Duodenal mucosa (tissue), 2 donors: ENCODE measurements at regions not wholly inside any gene's neighbourhood (a gene's known extent, or its start where the extent isn't known, plus 50 kb on each side); places are given as distances from the start of the nearest gene placed in this dataset.
"Not testable (repeated sequence)": the region's sequence is repeated elsewhere in the genome, so short reads cannot be mapped to it uniquely, and the experiment has no call there.

ENCODE experiments used
- H3K27ac ChIP-seq: one replicate; pipeline ENCODE4 v1.7.0; 2013; ENCODE audit warnings: low read depth, low read length
- H3K27me3 ChIP-seq, 2 donors: one replicate each; pipeline ENCODE4 v1.7.0; 2013; ENCODE audit warnings: low read length in 2 of 2, control low read depth in 1 of 2; ENCODE audit not compliant: insufficient read depth in 2 of 2, control insufficient read depth in 1 of 2
- H3K36me3 ChIP-seq, 2 donors: one replicate each; pipeline ENCODE4 v1.7.0; 2013; ENCODE audit warnings: low read length in 2 of 2, control low read depth in 1 of 2; ENCODE audit not compliant: insufficient read depth in 2 of 2, control insufficient read depth in 1 of 2
- H3K4me1 ChIP-seq, 2 donors: one replicate each; pipeline ENCODE4 v1.7.0; 2013; ENCODE audit warnings: low read length in 2 of 2, control low read depth in 1 of 2; ENCODE audit not compliant: insufficient read depth in 2 of 2, control insufficient read depth in 1 of 2
- H3K4me3 ChIP-seq, 2 donors: one replicate each; pipeline ENCODE4 v1.7.0; 2013; ENCODE audit warnings: low read length in 2 of 2, low read depth in 1 of 2
- H3K9ac ChIP-seq, 2 donors: one replicate each; pipeline ENCODE4 v1.7.0; 2013; ENCODE audit warnings: low read length in 2 of 2, low read depth in 1 of 2
- H3K9me3 ChIP-seq, 2 donors: one replicate each; pipeline ENCODE4 v1.7.0; 2013; ENCODE audit warnings: low read length in 2 of 2, control low read depth in 1 of 2; ENCODE audit not compliant: control insufficient read depth in 1 of 2

DNA sequence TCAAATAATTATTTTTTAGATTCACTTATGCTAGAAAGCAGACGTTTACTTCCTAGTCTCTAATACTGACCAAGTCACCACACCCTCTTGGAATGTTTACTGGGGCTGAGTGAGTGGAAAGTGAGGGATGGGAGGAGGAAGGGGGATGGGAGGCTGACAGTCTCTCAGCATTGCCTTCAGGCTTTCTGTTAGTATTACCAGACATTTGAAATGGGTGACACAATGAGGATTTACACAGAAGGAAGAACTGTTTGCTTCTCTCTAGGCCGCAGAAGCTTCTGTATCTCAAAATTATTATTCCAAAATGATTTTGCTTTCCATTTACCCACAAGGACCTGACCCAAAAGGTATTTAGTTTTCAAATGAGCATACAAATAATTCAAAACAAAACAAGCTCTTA, 232.8 kb upstream of the ZNF608 start:
- Histone ChIP-seq H3K9ac (no peak overlapping the region), H3K27ac (no peak overlapping the region), H3K36me3 (no peaks in the 10 kb centered on the region), H3K27me3 (no peaks in the 10 kb centered on the region), H3K9me3 (peaks cover 0 to 3% of the 10 kb centered on the region in 2 donors), H3K4me3 (no peak overlapping the region), H3K4me1 (peaks cover 13 to 25% of the 10 kb centered on the region in 2 donors)

DNA sequence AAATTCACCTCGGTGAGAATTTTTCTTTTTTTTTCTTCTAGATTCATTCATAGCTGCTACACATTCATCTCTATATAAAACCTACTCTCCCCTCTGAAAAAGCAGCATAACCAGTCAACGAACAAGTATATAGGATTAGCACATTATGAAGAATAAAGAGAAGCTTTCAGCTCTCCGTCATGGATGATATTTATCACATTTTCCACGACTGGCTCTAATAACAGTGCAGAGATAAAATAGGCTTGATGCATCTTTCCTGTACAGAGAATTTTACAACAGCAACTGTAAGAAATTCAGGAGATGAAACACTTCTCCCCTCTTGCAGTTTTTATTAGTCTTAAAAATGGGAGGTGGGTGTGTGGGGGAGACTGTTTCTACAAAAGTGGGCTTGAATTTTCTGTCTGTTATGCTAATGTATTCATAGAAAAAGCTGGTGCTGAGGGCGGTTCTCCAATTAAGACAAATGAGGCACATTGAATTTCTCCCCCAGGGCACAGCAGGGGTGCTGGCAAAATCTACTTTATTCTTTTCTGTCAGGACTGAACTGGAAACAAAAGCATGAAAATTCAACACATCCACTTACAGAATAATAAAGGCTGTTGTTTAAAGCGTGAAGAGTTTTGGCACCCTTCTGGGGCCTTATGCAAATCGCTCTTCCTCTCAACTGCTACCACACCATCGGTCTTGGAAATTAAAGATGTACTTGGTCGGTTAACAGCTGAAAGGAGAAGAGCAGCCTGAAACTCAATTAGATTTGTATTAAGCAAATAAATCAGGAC, 233.9 kb upstream of the ZNF608 start:
- no peak overlapping the region for H3K4me3 ChIP-seq
- peaks cover 0 to 3% of the 10 kb centered on the region in 2 donors for H3K9me3 ChIP-seq
- no peak overlapping the region for H3K9ac ChIP-seq
- H3K27ac ChIP-seq, result no peak overlapping the region
- H3K4me1 ChIP-seq, result peaks cover 13 to 25% of the 10 kb centered on the region in 2 donors
- no peaks in the 10 kb centered on the region for H3K27me3 ChIP-seq
- H3K36me3 ChIP-seq, result no peaks in the 10 kb centered on the region

DNA sequence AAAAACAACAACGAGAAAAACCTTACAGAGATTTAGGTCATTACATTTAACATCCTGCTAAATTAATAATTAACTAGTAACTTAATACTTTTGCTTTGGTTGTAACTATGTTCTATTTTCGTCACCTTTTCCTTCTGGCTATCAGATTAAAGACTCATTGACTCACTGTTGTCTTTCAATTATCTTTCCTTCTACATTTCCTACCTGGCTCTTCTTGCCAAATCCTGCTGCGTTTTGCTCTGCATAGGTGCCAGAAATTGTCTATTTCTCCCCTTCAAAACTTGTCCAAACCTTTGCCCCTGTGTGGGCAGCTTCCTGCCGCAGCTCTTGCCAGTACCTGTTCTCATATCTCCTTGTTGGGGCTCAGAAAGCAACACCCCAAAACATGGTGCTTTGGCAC, 235.5 kb upstream of the ZNF608 start:
- Histone ChIP-seq H3K27me3 (no peaks in the 10 kb centered on the region), H3K4me3 (no peak overlapping the region), H3K9ac (no peak overlapping the region), H3K4me1 (peaks cover 13 to 25% of the 10 kb centered on the region in 2 donors), H3K9me3 (peaks cover 0 to 3% of the 10 kb centered on the region in 2 donors), H3K27ac (no peak overlapping the region), H3K36me3 (no peaks in the 10 kb centered on the region)

DNA sequence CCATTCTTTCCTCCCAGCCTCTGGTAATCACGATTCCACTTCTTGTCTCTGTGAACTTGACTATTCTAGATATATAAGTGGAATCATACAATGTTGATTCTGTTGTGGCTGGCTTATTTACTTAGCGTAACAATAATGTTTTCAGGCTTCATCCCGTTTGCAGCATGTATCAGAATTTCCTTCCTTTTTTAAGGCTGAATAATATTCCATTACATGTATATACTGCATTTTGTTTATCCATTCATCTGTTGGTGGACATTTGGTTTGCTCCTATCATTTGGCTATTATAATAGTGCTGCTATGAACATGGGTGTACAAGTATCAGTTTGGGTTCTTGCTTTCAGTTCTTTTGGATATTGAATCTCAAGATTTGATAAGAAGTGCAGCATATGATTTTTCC, 239.7 kb upstream of the ZNF608 start:
- H3K9me3 ChIP-seq, result peaks cover 3 to 5% of the 10 kb centered on the region in 2 donors
- no peak overlapping the region for H3K4me3 ChIP-seq
- H3K27me3 ChIP-seq, result no peaks in the 10 kb centered on the region
- no peaks in the 10 kb centered on the region for H3K36me3 ChIP-seq
- H3K9ac ChIP-seq, result no peak overlapping the region
- H3K27ac ChIP-seq, result no peak overlapping the region
- H3K4me1 ChIP-seq, result peaks cover 13 to 17% of the 10 kb centered on the region in 2 donors

DNA sequence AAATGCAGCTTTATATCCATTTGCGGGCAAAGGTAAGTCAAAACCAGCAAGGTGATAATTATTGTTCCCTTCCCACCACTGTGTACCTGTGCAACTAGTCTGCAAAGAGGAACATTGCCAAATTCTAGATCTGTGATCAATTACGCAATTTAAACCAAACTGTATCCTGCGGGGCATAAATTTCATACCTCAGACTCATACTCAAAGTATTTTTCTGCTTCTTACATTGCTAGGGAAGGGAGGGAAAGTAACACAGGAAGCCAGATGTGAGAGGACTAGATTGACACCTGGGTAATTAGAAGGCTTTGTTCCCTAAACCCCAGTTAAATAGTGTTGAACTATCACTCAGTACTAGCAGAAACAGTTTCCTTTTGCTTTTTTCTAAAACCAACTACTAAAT, 240.2 kb upstream of the ZNF608 start:
- H3K4me1 ChIP-seq, result peaks cover 9 to 13% of the 10 kb centered on the region in 2 donors
- H3K27ac ChIP-seq, result no peak overlapping the region
- no peak overlapping the region for H3K4me3 ChIP-seq
- no peaks in the 10 kb centered on the region for H3K36me3 ChIP-seq
- H3K9ac ChIP-seq, result no peak overlapping the region
- peaks cover 3 to 5% of the 10 kb centered on the region in 2 donors for H3K9me3 ChIP-seq
- H3K27me3 ChIP-seq, result no peaks in the 10 kb centered on the region

DNA sequence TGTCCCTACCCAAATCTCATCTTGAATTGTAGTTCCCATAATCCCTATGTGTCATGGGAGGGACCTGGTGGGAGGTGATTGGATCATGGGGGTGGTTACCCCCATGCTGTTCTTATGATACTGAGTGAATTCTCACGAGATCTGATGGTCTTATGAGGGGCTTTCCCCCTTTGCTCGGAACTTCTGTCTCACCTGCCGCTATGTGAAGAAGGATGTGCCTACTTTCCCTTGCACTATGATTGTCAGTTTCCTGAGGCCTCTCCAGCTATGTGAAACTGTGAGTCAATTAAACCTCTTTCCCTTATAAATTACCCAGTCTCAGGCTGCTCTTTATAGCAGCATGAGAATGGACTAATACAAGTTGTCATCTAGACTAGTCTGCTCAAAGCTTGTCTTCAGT, 241.3 kb upstream of the ZNF608 start:
- H3K9ac ChIP-seq, H3K27ac ChIP-seq, H3K9me3 ChIP-seq, H3K4me1 ChIP-seq, H3K4me3 ChIP-seq, H3K36me3 ChIP-seq, H3K27me3 ChIP-seq: not testable (repeated sequence)

DNA sequence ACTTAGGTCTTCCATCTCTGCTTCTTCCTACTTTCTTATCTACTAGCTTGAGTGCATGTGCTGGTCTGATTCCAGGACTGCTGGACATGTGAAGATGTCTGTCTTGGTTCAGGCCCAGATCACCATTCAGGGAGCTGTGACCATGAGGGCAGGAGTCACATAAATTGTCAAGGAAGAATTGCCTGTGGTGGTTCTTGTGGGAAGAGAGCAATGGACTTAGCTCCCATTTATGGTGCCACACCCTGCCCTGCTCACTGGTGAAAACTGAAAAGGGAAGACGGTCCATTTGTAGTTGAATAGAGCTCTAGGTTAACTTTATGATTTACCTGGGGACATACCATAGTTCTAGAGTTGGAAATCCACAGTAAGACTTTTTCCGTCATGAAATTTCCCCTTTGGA, 244.3 kb upstream of the ZNF608 start:
- H3K36me3 ChIP-seq, result no peaks in the 10 kb centered on the region
- H3K9ac ChIP-seq, result no peak overlapping the region
- no peak overlapping the region for H3K4me3 ChIP-seq
- H3K27me3 ChIP-seq, result no peaks in the 10 kb centered on the region
- peaks cover 0 to 6% of the 10 kb centered on the region in 2 donors for H3K4me1 ChIP-seq
- H3K9me3 ChIP-seq, result peaks cover 0 to 5% of the 10 kb centered on the region in 2 donors
- H3K27ac ChIP-seq, result no peak overlapping the region

DNA sequence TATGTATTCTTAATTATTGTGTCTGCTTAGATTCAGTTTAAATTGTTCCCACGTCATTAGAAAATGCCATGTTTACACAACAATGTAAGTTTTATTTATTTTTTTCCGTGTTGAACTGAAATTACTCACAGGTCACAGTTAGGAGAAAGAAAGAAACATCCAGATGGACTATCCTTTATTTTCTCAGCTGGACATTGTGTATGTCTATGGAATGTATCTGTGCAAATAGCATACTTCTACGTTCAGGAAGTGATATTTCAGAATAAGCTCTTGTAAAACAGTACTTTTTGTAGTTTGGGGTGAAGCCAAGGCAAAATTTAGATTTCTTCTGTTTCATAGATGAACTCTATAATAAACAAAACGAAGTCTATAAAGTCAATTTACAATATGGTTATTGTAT, 249.0 kb upstream of the ZNF608 start:
- Histone ChIP-seq H3K9ac (no peak overlapping the region), H3K4me1 (peaks cover 0 to 3% of the 10 kb centered on the region in 2 donors), H3K4me3 (no peak overlapping the region), H3K27me3 (no peaks in the 10 kb centered on the region), H3K36me3 (no peaks in the 10 kb centered on the region), H3K27ac (no peak overlapping the region), H3K9me3 (no peaks in the 10 kb centered on the region)

DNA sequence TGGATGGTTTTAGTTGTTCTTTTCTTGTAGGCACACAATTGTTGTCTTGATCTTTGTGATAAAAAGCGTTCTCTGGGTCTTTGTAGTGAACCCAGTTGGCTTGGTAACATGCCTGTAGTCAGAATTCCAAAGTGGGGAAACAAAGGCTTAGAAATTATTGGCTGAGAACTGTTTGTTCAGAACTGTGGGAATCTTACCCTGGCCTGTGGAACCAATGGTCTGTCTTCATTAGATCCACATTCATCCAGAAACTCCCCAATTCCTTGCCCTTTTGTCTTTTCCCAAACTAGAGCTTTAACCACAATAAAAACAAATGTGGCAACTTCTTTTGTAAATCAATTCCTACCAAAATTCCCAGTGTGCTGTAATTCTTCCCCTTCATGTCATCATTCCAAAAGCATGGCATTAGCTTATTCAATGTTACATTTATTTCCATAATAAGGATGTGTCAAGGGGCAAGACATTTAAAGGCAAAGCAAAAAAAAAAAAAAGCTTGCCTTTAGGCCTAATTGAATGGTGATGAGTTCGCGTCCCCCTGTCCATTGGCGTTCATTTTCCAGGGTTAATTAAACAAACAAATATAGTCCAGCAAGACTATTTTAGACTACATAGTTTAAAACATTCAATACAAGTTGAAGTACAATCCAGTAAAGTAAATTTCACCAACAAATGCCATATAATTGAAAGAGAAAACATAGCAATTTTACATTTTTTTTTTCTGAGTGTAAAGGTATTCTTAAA, 249.8 kb upstream of the ZNF608 start:
- Histone ChIP-seq H3K4me3 (no peak overlapping the region), H3K4me1 (no peaks in the 10 kb centered on the region), H3K9ac (no peak overlapping the region), H3K9me3 (no peaks in the 10 kb centered on the region), H3K27me3 (no peaks in the 10 kb centered on the region), H3K36me3 (no peaks in the 10 kb centered on the region), H3K27ac (no peak overlapping the region)

DNA sequence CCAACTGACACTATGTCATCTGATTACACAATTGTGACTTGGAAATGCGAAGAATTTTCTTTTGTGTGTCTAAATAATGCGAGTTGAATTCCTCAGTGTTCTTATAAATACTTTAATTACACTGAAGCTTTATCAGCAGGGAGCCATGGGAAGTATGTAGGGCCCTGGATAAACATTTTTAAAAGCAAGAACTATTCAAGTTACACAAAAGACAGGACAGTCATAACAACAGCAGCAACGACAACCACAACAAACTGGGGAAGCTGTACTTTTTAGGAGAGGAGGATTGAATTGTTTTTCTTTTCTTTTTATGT, 250.3 kb upstream of the ZNF608 start:
- no peaks in the 10 kb centered on the region for H3K9me3 ChIP-seq
- no peak overlapping the region for H3K27ac ChIP-seq
- H3K27me3 ChIP-seq, result no peaks in the 10 kb centered on the region
- H3K4me3 ChIP-seq, result no peak overlapping the region
- no peak overlapping the region for H3K9ac ChIP-seq
- H3K4me1 ChIP-seq, result no peaks in the 10 kb centered on the region
- no peaks in the 10 kb centered on the region for H3K36me3 ChIP-seq
